GM19043 (cell line): ENCODE measurements at regions not wholly inside any gene's neighbourhood (a gene's known extent, or its start where the extent isn't known, plus 50 kb on each side); places are given as distances from the start of the nearest gene placed in this dataset.
"Not testable (repeated sequence)": the region's sequence is repeated elsewhere in the genome, so short reads cannot be mapped to it uniquely, and the experiment has no call there.

Experiments
- ATAC-seq: cut with Tn5 transposase; IDR thresholded peaks from one replicate; pipeline ENCODE4 v1.9.1; 2021; ENCODE audit warnings: low read depth; ENCODE audit not compliant: unreplicated experiment

- ATAC-seq, result not testable (repeated sequence)
These were observed 646.7 kb upstream of the ARRDC3 start for GRCh38 chr5:92029792-92030191.

GRCh38 chr5:92023555-92023954, 640.4 kb upstream of the ARRDC3 start:
- ATAC-seq, result no peak

- no peak for ATAC-seq
These were observed 640.0 kb upstream of the ARRDC3 start for GRCh38 chr5:92023141-92023471.

- ATAC-seq, result no peak
These were observed 639.5 kb upstream of the ARRDC3 start for GRCh38 chr5:92022415-92023140.

- ATAC-seq, result no peak
These were observed 636.4 kb upstream of the ARRDC3 start for GRCh38 chr5:92019376-92019990.

GRCh38 chr5:92017776-92018175, 634.7 kb upstream of the ARRDC3 start:
- no peak for ATAC-seq

GRCh38 chr5:92011845-92012244, 628.7 kb upstream of the ARRDC3 start:
- ATAC-seq, result not testable (repeated sequence)

- ATAC-seq, result no peak
These were observed 620.7 kb upstream of the ARRDC3 start for GRCh38 chr5:92003806-92004205.

GRCh38 chr5:92002721-92003274, 619.7 kb upstream of the ARRDC3 start:
- ATAC-seq, result no peak

GRCh38 chr5:91998774-91999173, 615.7 kb upstream of the ARRDC3 start:
- no peak for ATAC-seq

GRCh38 chr5:91983869-91984268, 600.8 kb upstream of the ARRDC3 start:
- no peak for ATAC-seq

- ATAC-seq, result no peak
These were observed 595.2 kb upstream of the ARRDC3 start for GRCh38 chr5:91978221-91978882.

- no peak for ATAC-seq
These were observed 594.5 kb upstream of the ARRDC3 start for GRCh38 chr5:91977579-91977978.

GRCh38 chr5:91976451-91976850, 593.3 kb upstream of the ARRDC3 start:
- no peak for ATAC-seq

- ATAC-seq, result no peak
These were observed 580.0 kb upstream of the ARRDC3 start for GRCh38 chr5:91963166-91963565.

- no peak for ATAC-seq
These were observed 574.5 kb upstream of the ARRDC3 start for GRCh38 chr5:91957666-91958065.

- ATAC-seq, result no peak
These were observed 573.6 kb upstream of the ARRDC3 start for GRCh38 chr5:91956738-91957137.

- no peak for ATAC-seq
These were observed 572.5 kb upstream of the ARRDC3 start for GRCh38 chr5:91955610-91956009.

- no peak for ATAC-seq
These were observed 571.0 kb upstream of the ARRDC3 start for GRCh38 chr5:91954136-91954535.

- no peak for ATAC-seq
These were observed 567.2 kb upstream of the ARRDC3 start for GRCh38 chr5:91950328-91950727.

- no peak for ATAC-seq
These were observed 563.8 kb upstream of the ARRDC3 start for GRCh38 chr5:91946870-91947269.

- ATAC-seq, result no peak
These were observed 558.5 kb upstream of the ARRDC3 start for GRCh38 chr5:91941588-91941987.
